IPS DF 6.9 (cell line): ENCODE measurements at regions not wholly inside any gene's neighbourhood (a gene's known extent, or its start where the extent isn't known, plus 50 kb on each side); places are given as distances from the start of the nearest gene placed in this dataset.

ENCODE experiments used
- DNase-seq: peaks from one replicate; pipeline ENCODE4 v3.0.0-alpha.2; 2013; ENCODE audit warnings: low read depth, low spot score
- H3K27ac ChIP-seq: one replicate; pipeline ENCODE4 v1.5.1; 2013; ENCODE audit warnings: low read length, control low read depth
- H3K27me3 ChIP-seq: 2 replicates; pipeline ENCODE4 v1.6.1; 2013; ENCODE audit warnings: mild to moderate bottlenecking, low read length; ENCODE audit not compliant: control insufficient read depth, insufficient read depth
- H3K36me3 ChIP-seq: 2 replicates; pipeline ENCODE4 v1.6.1; 2013; ENCODE audit warnings: low read length; ENCODE audit not compliant: control insufficient read depth, insufficient read depth
- H3K4me1 ChIP-seq: 2 replicates; pipeline ENCODE4 v1.6.1; 2013; ENCODE audit warnings: low read length; ENCODE audit not compliant: control insufficient read depth, insufficient read depth
- H3K4me3 ChIP-seq: 2 replicates; pipeline ENCODE4 v1.5.1; 2013; ENCODE audit warnings: mild to moderate bottlenecking, low read length
- H3K9me3 ChIP-seq: 2 replicates; pipeline ENCODE4 v1.6.1; 2013; ENCODE audit warnings: low read length, inconsistent platforms; ENCODE audit not compliant: control insufficient read depth, insufficient read depth
- WGBS: extraction: QIAGEN DNeasy Blood & Tissue Kit; methylation state at CpG from one replicate; pipeline ENCODE4 v1.1.7; 2013; ENCODE audit warnings: mixed read lengths, missing lambda C conversion rate; ENCODE audit not compliant: insufficient read length, insufficient coverage; 5-methylcytosine and 5-hydroxymethylcytosine counted together

GRCh38 chr3:194851941-194852340 lies 166.3 kb downstream of the FAM43A start:
- H3K36me3 ChIP-seq: no peaks in the 10 kb centered on the region
- H3K9me3 ChIP-seq: no peaks in the 10 kb centered on the region
- H3K27ac ChIP-seq: no peak overlapping the region
- no peak for DNase-seq
- H3K4me1 ChIP-seq: 0 out of 2 replicates have a peak, but pooled peaks cover 3% of the 10 kb centered on the region
- no peaks in the 10 kb centered on the region for H3K27me3 ChIP-seq
- WGBS: no CpG with 5 or more reads among the region's 5 CpGs
- H3K4me3 ChIP-seq: no peak overlapping the region

GRCh38 chr3:194852345-194852744 lies 166.7 kb downstream of the FAM43A start:
- H3K27ac ChIP-seq: no peak overlapping the region
- WGBS: no CpG with 5 or more reads among the region's 22 CpGs
- no peaks in the 10 kb centered on the region for H3K9me3 ChIP-seq

GRCh38 chr3:194852831-194853508 lies 167.3 kb downstream of the FAM43A start:
- Histone ChIP-seq H3K27ac (no peak overlapping the region), H3K27me3 (no peaks in the 10 kb centered on the region), H3K4me1 (0 out of 2 replicates have a peak, but pooled peaks cover 3% of the 10 kb centered on the region), H3K4me3 (no peak overlapping the region), H3K9me3 (no peaks in the 10 kb centered on the region), H3K36me3 (no peaks in the 10 kb centered on the region)
- no peak for DNase-seq
- no CpG with 5 or more reads among the region's 16 CpGs for WGBS

More at GRCh38 chr3:194852345-194852744, 166.7 kb downstream of the FAM43A start:
- H3K27me3 ChIP-seq: no peaks in the 10 kb centered on the region
- no peak overlapping the region for H3K4me3 ChIP-seq
- DNase-seq: no peak
- H3K36me3 ChIP-seq: no peaks in the 10 kb centered on the region
- H3K4me1 ChIP-seq: 0 out of 2 replicates have a peak, but pooled peaks cover 3% of the 10 kb centered on the region

GRCh38 chr3:194854206-194854605 lies 168.5 kb downstream of the FAM43A start:
- Histone ChIP-seq H3K36me3 (no peaks in the 10 kb centered on the region), H3K4me3 (no peak overlapping the region), H3K27ac (no peak overlapping the region), H3K27me3 (no peaks in the 10 kb centered on the region), H3K9me3 (no peaks in the 10 kb centered on the region), H3K4me1 (0 out of 2 replicates have a peak, but pooled peaks cover 3% of the 10 kb centered on the region)
- WGBS: no CpG with 5 or more reads among the region's 4 CpGs
- DNase-seq: no peak

- Histone ChIP-seq H3K4me3 (no peak overlapping the region), H3K27ac (no peak overlapping the region), H3K36me3 (no peaks in the 10 kb centered on the region), H3K4me1 (0 out of 2 replicates have a peak, but pooled peaks cover 3% of the 10 kb centered on the region), H3K9me3 (no peaks in the 10 kb centered on the region), H3K27me3 (no peaks in the 10 kb centered on the region)
- WGBS: no CpG with 5 or more reads among the region's 9 CpGs
- no peak for DNase-seq
These were observed 169.1 kb downstream of the FAM43A start for GRCh38 chr3:194854659-194855390.

GRCh38 chr3:194856296-194856695 lies 170.6 kb downstream of the FAM43A start:
- Histone ChIP-seq H3K4me1 (0 out of 2 replicates have a peak, but pooled peaks cover 3% of the 10 kb centered on the region), H3K27ac (no peak overlapping the region), H3K4me3 (no peak overlapping the region), H3K36me3 (no peaks in the 10 kb centered on the region), H3K27me3 (no peaks in the 10 kb centered on the region), H3K9me3 (no peaks in the 10 kb centered on the region)
- no CpG with 5 or more reads among the region's 7 CpGs for WGBS
- no peak for DNase-seq

- H3K27ac ChIP-seq: no peak overlapping the region
- no peak overlapping the region for H3K4me3 ChIP-seq
- 0 out of 2 replicates have a peak, but pooled peaks cover 3% of the 10 kb centered on the region for H3K4me1 ChIP-seq
- no peaks in the 10 kb centered on the region for H3K27me3 ChIP-seq
- DNase-seq: no peak
- H3K9me3 ChIP-seq: no peaks in the 10 kb centered on the region
- H3K36me3 ChIP-seq: no peaks in the 10 kb centered on the region
- no CpG with 5 or more reads among the region's 9 CpGs for whole genome bisulfite sequencing
These were observed 171.9 kb downstream of the FAM43A start for GRCh38 chr3:194857469-194858113.

- Histone ChIP-seq H3K27me3 (no peaks in the 10 kb centered on the region), H3K9me3 (no peaks in the 10 kb centered on the region), H3K36me3 (no peaks in the 10 kb centered on the region), H3K4me3 (no peak overlapping the region), H3K4me1 (0 out of 2 replicates have a peak, but pooled peaks cover 1% of the 10 kb centered on the region), H3K27ac (no peak overlapping the region)
- no CpG with 5 or more reads among the region's 2 CpGs for WGBS
- no peak for DNase-seq
These were observed 172.7 kb downstream of the FAM43A start for GRCh38 chr3:194858382-194858781.

GRCh38 chr3:194860725-194861124 lies 175.0 kb downstream of the FAM43A start:
- H3K27me3 ChIP-seq: no peaks in the 10 kb centered on the region
- DNase-seq: no peak
- no peaks in the 10 kb centered on the region for H3K4me1 ChIP-seq
- H3K9me3 ChIP-seq: no peaks in the 10 kb centered on the region
- H3K36me3 ChIP-seq: no peaks in the 10 kb centered on the region
- no peak overlapping the region for H3K4me3 ChIP-seq
- no peak overlapping the region for H3K27ac ChIP-seq
- no CpG with 5 or more reads among the region's 9 CpGs for WGBS

GRCh38 chr3:194861375-194861774 lies 175.7 kb downstream of the FAM43A start:
- no peak for DNase-seq

More at GRCh38 chr3:194861375-194861774, 175.7 kb downstream of the FAM43A start:
- Histone ChIP-seq H3K36me3 (no peaks in the 10 kb centered on the region), H3K27ac (no peak overlapping the region), H3K9me3 (no peaks in the 10 kb centered on the region), H3K4me3 (no peak overlapping the region), H3K4me1 (no peaks in the 10 kb centered on the region), H3K27me3 (no peaks in the 10 kb centered on the region)
- WGBS: 100% methylated on average over 1 of the region's 4 CpGs
